ENCODE measurements at regions not wholly inside any gene's neighbourhood (a gene's known extent, or its start where the extent isn't known, plus 50 kb on each side); places are given as distances from the start of the nearest gene placed in this dataset.
"Not testable (repeated sequence)": the region's sequence is repeated elsewhere in the genome, so short reads cannot be mapped to it uniquely, and the experiment has no call there.

DNA sequence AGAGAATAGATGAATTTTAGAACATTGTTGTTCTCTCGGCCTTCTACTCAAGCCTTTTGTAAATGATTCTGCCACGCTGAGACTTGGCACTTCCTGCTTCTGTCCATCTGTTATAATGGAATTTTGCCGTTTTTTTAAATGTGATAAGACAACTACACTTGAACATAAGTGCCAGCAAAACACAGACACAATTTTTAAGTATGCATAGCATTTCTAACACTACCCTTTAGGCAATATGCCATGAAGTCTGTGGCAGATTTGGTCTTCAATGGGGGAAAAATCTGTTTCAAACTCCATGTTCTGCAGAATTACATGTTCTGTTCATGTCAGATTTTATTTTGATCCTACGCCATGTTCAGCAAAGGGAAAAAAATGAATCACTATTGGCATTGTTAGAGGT, 1170.7 kb upstream of the SLC39A10 start:
- DNase-seq (ENCODE audit: extremely low read depth in 1 of 11, low read depth in 9 of 11, low spot score in 4 of 11): no peak

DNA sequence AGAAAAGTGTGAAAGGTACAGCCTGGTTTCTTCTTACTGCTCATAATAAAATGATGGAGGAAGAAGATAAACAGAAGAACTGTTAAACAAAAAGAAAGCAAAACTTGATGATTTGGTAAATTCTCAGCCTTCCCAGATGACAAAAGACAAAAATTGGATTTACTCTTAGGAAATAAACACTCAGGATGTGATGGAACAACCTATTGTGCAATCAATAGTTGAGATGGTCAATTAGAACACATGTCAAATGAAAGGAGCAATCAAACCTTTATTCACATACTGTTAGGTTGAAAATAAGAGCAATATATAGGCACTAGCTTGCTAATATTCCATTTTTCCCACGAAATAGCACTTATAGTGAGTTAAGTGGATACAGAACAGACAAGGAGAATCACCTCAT, 1174.0 kb upstream of the SLC39A10 start:
- DNase-seq (ENCODE audit: extremely low read depth in 1 of 11, low read depth in 9 of 11, low spot score in 4 of 11): no peak

DNA sequence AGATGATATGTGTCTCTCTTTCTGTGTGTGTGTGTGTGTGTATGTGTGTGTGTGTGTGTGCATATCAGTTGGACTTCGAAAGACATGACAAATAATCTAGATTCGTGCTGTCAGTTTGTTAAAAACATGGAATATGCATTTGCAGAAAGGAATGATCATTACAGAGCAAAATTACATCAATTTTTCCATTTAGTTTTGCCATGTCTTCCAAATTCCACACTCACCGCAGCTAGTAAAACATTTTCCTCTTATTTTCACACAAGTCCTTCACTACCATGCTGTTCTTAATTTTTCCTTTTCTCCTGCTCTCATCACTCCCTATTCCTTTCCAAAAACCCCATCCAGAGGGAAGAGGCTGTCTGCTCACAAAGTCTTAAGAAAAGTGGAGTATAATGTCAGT, 1191.4 kb upstream of the SLC39A10 start:
- no peak for DNase-seq (ENCODE audit: extremely low read depth in 1 of 11, low read depth in 9 of 11, low spot score in 4 of 11)

DNA sequence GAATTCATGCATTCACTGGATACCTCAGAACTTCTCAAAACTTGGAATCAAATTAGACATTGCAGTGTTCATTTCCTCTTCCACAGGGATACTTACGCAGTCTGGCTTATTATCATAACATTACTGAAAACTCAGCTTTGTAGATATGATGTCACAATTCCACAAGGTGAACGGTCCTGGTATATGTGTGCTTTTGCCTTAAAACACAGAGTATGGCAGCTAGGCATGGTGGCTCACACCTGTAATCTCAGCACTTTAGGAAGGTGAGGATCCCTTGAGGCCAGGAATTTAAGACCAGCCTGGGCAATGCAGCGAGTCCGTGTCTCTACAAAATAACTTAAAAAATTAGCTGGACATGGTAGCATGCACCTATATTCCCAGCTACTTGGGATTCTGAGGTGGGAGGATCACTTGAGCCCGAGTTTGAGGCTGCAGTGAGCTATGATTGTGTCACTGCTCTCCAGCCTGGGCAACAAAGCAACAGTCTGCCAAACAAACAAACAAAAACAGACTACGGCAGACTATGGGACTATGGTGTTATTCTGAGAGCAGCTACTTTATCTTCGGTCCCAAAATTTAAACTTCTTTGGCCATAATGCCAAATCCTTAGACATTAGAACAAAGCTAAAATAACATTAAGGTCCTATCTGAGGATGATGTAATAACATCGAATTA, 1191.9 kb upstream of the SLC39A10 start:
- DNase-seq (ENCODE audit: extremely low read depth in 1 of 11, low read depth in 9 of 11, low spot score in 4 of 11): no peak

DNA sequence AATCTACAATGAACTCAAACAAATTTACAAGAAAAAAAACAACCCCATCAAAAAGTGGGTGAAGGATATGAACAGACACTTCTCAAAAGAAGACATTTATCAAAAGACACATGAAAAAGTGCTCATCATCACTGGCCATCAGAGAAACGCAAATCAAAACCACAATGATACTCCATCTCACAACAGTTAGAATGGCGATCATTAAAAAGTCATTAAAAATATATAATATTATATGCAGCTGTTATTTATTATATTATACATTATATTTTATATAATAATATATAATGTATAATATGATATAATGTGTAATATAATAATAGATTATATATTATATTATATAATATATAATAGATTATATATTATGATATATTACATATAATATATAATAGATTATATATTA, 1194.1 kb upstream of the SLC39A10 start:
- not testable (repeated sequence) for DNase-seq (ENCODE audit: extremely low read depth in 1 of 11, low read depth in 9 of 11, low spot score in 4 of 11)

DNA sequence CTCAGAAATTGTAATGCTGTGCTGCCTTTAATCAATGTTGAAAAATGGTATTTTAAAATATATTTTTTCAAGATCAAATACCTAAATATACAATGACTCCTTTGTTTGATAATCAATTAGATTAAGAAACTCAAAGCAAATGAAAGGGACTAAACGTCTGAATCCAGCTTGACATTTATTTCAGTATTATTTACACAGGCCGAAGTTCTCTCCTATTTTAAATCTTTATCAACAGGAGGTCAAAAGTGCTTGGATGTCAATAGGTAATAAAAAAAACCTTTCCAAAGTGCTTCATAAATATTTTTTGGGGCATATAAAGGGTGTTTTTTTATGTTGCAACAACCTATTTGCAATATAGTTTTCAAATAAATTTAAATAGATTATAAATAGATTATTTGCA, 1201.7 kb upstream of the SLC39A10 start:
- DNase-seq (ENCODE audit: extremely low read depth in 1 of 11, low read depth in 9 of 11, low spot score in 4 of 11): no peak

DNA sequence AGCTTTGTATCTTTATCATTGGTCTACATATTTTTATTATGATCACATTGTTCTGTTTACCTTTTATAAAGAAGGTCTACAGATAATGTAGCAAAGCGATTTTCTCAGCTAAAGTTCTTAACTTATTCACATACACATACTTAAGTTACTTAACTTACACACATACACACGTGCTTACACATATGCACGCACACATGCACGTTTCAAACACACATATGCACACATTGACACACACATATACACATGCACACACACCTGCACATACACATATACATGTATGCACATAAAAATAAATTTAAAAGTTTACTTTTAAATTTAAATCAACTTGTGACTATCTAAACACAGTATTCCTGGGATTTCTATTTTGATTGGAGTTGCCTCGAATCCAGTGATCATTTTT, 1204.5 kb upstream of the SLC39A10 start:
- DNase-seq (ENCODE audit: extremely low read depth in 1 of 11, low read depth in 9 of 11, low spot score in 4 of 11): no peak

DNA sequence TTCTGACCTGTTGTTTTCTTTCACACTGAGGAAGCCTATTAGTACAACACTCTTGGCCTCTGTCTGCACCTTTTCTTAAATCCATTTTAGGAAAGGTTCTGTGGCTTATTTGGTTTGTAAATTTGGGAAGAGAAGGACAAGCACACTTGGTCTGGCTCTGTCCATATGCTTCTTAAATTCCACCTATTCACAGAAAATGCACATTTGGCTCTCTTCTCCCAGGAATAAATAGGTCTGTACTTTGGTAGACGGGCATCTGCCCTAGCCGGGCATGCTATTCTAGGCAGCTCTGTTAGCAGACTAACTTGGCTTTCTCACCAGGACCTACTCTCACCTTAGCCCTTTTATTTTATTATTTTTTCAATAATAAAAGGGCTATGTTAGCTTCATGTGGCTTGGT, 1211.8 kb upstream of the SLC39A10 start:
- no peak for DNase-seq (ENCODE audit: extremely low read depth in 1 of 11, low read depth in 9 of 11, low spot score in 4 of 11)

DNA sequence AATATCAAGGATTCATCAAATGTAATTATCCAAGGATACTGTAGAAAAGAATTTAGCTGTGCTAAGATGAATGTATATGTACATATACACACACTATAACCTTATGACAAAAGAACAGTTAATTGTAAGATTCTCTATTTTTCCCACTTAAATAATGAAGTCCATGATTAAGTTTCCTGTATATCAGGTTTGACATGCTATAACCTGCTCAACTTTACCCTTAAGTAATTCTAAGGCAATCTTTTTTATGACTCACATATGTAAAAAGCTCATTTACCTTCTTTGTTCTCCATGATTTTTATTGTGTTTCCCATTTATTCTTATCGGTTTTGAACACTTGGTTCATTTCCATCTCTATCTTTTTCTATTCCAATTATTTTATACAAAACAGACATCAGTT, 1213.1 kb upstream of the SLC39A10 start:
- no peak for DNase-seq (ENCODE audit: extremely low read depth in 1 of 11, low read depth in 9 of 11, low spot score in 4 of 11)

DNA sequence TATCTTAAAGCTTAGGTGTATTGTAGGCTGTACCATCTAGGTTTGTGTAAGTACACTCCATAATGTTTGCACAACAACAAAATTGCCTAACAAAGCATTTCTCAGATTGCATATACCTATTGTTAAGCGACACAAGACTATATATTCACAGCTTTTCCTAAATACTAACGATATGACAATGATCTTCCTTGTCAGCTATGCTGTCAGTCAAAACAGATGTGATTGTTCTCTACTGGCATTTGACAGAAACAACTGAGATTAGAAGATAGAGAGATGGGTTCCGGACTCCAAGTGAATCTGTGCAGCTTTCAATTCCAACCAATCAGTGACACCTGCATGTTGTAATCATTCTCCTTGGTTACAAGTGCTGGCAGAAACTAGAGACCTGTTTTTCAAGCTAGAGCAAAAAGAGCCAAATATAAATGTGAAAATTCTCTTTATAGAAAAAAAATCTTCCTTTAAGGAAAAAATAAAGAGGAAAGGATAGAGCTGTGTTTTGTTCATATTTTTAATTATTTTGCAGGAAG, 1232.3 kb upstream of the SLC39A10 start:
- no peak for DNase-seq (ENCODE audit: extremely low read depth in 1 of 11, low read depth in 9 of 11, low spot score in 4 of 11)

DNA sequence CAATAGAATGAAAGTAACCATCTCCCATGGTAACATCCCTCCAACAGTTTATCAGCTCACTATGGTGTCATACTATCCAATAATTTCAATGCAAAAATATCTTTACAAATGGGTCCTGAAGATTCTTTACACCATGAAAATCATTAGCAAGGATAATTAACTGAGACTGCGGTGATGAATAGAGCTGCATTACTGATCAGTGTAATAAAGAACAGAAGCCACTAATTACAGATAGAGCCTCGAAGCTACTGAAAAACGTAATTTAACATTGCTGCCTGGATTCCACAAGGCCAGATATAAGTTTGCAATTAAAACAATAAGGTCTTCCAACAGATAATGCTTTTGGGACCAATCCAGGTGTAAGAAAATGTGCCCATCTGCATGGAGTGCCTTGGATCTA, 1245.8 kb upstream of the SLC39A10 start:
- DNase-seq (ENCODE audit: extremely low read depth in 1 of 11, low read depth in 9 of 11, low spot score in 4 of 11): no peak

DNA sequence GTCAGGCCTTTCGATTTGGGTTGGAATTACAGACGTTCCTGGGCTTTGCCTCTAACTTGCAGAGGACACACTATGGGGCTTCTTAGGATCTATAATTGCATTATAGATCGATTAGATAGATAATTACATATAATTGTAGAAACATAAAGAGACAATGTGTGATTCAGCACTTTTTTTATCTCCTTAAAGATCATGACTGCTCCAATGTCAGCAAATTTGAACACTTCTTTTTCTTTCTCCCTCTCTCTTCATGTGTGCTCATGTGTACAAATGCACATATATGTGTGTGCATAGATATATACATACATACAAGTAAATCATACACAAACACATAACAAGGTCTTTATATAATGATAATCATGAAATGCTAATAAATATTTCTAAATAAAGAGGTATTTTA, 1261.2 kb upstream of the SLC39A10 start:
- no peak for DNase-seq (ENCODE audit: extremely low read depth in 1 of 11, low read depth in 9 of 11, low spot score in 4 of 11)

DNA sequence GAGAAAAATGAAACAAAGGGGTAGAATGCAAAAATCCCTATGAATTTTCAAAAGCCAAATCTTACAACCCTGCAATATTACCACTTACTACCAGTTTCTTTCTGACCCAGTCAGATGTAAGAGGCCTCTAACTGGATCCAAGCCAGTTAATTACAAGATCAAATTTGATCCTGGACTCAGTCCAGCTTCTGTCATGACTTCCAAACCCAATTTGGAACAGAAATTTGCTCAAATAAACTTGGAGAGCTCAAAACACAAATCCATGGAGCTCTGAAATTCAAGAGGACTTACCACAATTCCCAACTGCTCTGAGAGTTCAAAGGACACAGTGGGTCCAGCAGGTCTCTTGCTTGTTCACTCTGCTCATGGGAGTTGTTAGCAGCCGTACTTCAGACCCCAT, 1271.7 kb upstream of the SLC39A10 start:
- DNase-seq (ENCODE audit: extremely low read depth in 1 of 11, low read depth in 9 of 11, low spot score in 4 of 11): no peak

DNA sequence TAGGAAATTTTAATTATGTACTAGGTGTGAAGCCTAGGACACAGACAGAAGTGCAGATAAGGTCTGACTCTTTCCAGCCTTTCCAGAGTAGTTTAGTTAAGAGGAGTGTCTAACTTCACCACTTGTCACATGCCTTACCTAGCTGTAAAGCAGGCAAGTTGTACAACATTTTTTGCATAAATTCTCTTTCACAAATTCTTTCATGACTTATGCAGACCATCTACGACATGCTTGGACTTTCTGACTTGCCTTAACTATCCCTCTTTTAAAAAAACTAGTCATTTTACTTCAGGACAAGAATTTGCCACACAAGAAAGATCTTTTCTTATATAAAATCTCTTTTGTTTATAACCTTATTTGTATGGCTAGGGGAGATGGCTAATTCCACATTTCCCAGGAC, 1273.6 kb upstream of the SLC39A10 start:
- DNase-seq (ENCODE audit: extremely low read depth in 1 of 11, low read depth in 9 of 11, low spot score in 4 of 11): no peak

DNA sequence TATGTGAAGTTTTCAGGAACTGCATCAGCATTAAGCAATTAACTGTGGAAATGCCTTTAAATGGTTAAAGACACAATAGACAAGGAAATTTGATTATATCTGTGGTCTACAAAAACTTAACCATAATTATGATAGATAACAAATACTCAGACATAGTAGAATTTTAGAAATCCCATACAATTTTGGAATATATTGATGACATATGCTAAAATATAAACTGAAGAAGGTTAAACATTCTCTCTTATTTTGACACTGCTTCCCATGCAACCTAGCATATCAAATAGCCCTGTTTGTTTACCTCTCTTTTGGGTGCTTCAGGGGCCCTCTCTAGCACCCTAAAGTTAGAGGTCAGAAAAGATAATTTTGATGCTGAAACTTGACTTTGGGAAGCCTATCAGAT, 1274.8 kb upstream of the SLC39A10 start:
- DNase-seq (ENCODE audit: extremely low read depth in 1 of 11, low read depth in 9 of 11, low spot score in 4 of 11): no peak

DNA sequence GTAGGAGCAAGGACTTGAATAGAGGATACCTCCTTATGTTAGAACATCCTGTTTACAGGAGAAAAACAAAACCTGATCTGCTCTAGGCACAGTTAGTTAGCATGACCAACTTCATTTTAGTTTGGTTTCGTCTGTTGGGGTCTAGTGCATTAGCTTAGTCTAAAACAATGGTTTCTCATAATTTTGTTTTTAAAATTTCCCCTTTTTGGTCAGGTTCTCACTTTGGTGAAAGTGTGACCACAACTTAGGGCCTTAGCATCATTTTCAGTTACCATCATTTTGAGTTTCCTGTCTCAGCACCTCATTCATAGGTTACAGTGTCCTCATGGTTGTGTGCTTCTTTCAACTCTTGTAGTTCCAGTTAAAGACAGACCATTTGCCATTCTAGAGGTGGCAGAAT, 1277.0 kb upstream of the SLC39A10 start:
- DNase-seq (ENCODE audit: extremely low read depth in 1 of 11, low read depth in 9 of 11, low spot score in 4 of 11): no peak

DNA sequence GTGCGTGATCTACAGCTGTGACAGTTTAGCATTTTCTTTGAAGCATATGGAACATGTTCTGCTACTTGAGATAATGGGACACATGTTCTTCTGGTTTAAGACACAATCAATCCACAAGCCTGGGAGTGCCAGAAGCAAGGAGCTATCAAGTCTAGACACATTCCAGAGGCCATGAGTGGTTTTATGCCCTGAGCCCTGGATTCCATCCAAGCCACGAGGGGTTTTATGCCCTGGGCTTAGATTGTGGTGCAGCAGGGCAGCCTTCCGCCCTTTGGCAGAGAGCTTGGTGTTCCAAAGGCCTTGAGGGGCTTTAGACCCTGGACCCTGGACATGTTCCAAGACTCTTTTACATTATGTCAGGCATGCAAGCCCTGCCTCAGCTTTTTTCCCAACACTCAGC, 1289.6 kb upstream of the SLC39A10 start:
- DNase-seq (ENCODE audit: extremely low read depth in 1 of 11, low read depth in 9 of 11, low spot score in 4 of 11): not testable (repeated sequence)

DNA sequence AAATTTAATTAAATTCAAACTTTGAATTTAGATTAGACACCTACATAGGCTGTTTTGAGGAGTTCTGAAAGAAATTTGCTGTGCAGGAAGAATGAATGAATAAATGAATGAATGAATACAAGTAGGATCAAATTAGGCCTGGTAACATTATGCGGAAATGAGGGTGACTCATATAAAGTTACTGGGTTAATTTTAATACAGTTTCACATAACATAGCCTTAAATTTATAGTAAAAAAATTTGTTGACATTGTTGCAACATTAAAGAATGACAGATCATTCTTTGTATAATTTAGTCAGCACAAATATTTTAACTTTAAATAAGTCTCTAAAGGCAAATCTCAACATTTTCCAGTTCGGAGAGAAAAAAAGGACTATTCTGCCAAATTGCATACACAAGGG, 1293.1 kb upstream of the SLC39A10 start:
- DNase-seq (ENCODE audit: extremely low read depth in 1 of 11, low read depth in 9 of 11, low spot score in 4 of 11): no peak

DNA sequence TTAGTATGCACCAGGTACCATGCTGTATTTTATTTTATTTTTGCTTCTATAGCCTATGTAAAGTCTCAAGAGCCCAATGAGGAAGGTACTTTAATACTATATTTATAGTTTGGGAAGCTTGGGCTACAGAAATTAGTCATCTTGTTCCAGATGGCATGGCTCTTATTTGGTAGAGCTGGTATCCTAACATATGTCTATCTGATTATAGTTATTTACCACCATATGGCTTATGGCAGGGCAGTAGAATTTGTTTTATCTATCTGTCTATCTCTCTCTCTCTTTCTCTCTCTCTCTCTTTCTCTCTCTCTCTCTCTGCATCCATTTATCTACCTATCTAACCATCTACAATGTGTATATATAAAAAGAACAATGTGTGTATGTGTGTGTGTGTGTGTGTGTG, 1293.7 kb upstream of the SLC39A10 start:
- no peak for DNase-seq (ENCODE audit: extremely low read depth in 1 of 11, low read depth in 9 of 11, low spot score in 4 of 11)

DNA sequence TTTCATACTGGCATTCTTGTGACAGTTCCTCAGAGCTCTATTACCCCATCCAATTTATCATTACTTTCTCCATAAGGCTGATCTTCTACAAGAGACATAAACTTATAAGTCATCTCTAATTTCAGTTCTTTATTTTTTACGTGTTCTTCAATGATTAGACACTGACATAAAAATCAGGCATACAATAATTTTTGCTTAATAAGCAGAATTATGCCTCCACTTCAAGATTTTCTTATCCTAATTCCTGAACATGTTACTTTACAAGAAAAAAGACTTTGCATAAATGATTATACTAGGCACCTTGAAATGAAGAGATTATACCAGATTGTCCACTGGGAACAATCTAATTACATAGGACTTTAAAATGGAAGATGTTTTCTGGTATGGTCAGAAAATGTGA, 1304.5 kb upstream of the SLC39A10 start:
- DNase-seq (ENCODE audit: extremely low read depth in 1 of 11, low read depth in 9 of 11, low spot score in 4 of 11): no peak

DNA sequence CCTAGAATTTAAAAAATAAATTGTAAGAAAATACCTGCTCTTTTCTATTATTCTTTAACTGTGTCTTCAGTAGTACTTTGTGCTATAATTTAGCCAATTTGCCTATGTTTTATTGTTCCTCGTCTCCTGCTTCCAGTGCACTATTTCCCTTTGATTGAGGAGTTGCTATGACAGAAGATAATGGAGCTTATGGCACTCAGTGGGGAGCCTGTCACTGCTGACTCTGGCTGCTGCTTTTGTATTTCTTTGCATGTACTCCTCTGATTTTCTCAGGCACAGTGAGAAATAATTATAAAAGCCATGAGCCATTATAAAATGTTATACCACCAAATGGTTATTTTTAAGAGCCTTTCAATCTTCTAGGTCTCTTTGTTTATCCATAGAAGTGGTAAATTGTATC, 1310.8 kb upstream of the SLC39A10 start:
- DNase-seq (ENCODE audit: extremely low read depth in 1 of 11, low read depth in 9 of 11, low spot score in 4 of 11): no peak

DNA sequence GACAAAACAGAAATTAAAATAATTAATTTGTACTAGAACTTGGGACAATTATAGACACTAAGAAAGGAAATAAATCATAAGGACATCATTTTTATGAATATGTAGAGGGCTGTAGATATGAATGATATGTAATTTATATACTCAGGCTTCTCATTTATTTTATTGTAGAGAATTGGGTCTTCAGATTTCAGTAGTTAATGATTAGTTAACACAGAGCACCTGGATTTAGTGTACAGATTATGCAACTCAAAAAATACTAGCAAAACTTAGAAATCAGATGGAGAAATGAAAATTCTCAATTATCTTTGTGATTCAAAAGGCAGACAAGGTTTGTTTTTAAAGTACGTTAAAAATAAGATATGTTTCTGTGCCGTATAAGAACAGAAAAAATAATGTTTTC, 1311.7 kb upstream of the SLC39A10 start:
- DNase-seq (ENCODE audit: extremely low read depth in 1 of 11, low read depth in 9 of 11, low spot score in 4 of 11): no peak
